ENCODE measurements at regions not wholly inside any gene's neighbourhood (a gene's known extent, or its start where the extent isn't known, plus 50 kb on each side); places are given as distances from the start of the nearest gene placed in this dataset.

DNA sequence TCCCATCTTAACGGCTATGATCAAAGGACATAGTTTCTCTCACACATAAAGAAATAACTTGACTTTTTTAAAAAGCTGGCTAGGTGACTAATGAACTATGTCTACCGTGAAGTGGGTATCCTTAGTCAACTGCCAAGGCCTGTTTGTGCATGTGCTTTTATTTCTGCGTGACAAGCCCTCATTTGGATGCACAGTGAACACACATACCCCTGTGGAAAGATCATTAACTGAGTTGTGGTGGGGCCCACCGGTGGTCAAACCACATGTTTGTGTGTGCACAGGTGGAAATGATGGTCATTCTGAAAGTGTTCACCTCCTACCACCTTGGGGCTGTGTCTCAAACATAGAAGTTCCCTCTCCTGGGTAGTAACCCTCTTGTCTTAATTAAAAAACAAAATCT lies 256.1 kb upstream of the SALL1 start:
- TF ChIP-seq POLR2A (IDR thresholded peaks at IDR 0.05; ENCODE audit: low read depth, low read length) = no peak
- no peak for TF ChIP-seq POLR2AphosphoS5 (IDR thresholded peaks at IDR 0.05; ENCODE audit: low read depth, low read length)

All from GM12892 (cell line).